ENCODE measurements at regions not wholly inside any gene's neighbourhood (a gene's known extent, or its start where the extent isn't known, plus 50 kb on each side); places are given as distances from the start of the nearest gene placed in this dataset.

DNA sequence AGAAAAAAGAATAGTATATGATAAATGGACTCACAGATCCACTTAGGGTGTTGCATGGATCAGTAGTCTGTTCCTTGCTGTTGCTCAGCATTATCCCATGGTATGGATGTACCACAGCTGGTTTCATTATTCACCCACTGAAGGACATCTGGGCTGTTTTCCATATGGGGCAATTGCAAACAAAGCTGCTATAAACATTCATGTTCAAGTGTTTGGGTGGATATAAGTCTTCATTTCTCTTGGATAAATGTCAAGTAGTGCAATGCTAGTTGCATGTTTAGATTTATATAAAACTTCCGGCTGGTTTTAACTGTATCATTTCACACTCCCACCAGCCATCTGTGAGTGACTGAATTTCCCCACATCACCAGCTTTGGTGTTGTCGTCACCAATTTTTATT lies 137.7 kb downstream of the ASB7 start (continued):
- TF ChIP-seq, protein P1, sequence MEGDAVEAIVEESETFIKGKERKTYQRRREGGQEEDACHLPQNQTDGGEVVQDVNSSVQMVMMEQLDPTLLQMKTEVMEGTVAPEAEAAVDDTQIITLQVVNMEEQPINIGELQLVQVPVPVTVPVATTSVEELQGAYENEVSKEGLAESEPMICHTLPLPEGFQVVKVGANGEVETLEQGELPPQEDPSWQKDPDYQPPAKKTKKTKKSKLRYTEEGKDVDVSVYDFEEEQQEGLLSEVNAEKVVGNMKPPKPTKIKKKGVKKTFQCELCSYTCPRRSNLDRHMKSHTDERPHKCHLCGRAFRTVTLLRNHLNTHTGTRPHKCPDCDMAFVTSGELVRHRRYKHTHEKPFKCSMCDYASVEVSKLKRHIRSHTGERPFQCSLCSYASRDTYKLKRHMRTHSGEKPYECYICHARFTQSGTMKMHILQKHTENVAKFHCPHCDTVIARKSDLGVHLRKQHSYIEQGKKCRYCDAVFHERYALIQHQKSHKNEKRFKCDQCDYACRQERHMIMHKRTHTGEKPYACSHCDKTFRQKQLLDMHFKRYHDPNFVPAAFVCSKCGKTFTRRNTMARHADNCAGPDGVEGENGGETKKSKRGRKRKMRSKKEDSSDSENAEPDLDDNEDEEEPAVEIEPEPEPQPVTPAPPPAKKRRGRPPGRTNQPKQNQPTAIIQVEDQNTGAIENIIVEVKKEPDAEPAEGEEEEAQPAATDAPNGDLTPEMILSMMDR (IDR thresholded peaks at IDR 0.05; ENCODE audit: control extremely low read depth in 1 of 3, insufficient read depth in 1 of 3, low read depth in 1 of 3, low read length in 3 of 3): no peak

Measured in H1 (cell line).